ENCODE measurements at regions not wholly inside any gene's neighbourhood (a gene's known extent, or its start where the extent isn't known, plus 50 kb on each side); places are given as distances from the start of the nearest gene placed in this dataset.

DNA sequence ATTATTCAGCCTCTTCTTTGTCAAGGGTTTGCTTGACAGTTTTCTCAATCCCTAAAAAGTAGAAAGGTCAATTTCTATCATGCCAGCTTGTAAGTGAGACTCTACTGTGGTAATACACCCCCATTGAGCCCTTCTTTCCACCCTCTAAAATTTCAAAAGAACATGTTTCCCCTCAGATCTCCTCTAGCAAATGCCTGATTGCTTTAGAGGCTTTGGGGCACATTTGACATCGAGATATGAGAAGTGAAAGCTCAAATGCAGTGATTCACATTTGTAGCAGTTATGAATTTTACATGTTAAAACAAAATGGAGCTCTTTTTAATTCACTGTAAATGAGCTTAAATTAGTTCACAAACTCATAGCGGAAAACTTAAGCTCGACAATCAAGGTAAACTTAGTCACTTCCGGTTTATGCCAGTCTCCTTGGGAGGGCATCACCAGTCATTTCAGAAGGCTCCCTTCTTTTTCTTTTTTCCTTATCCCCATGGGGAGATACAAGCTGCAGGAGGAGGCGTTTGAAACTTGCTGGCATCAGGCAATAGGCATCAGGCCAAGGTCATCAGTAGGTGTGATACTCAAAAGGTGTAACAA is 55.3 kb upstream of the ADO start:
- no peak for DNase-seq
